ENCODE measurements at regions not wholly inside any gene's neighbourhood (a gene's known extent, or its start where the extent isn't known, plus 50 kb on each side); places are given as distances from the start of the nearest gene placed in this dataset.

- no peak for TF ChIP-seq CAMTA2 (CRISPR knock-in tag; IDR thresholded peaks at IDR 0.05; ENCODE audit: borderline replicate concordance)
- no peak for TF ChIP-seq NFE2L1 (CRISPR knock-in tag; IDR thresholded peaks at IDR 0.05; ENCODE audit: borderline replicate concordance)
- no peak for TF ChIP-seq MAFF (IDR thresholded peaks at IDR 0.05; ENCODE audit: low read depth, low read length)
- no peak for TF ChIP-seq ATF7-NPFF (CRISPR knock-in tag; IDR thresholded peaks at IDR 0.05; ENCODE audit: low read depth)
- no peak for TF ChIP-seq MAF1 (CRISPR knock-in tag; IDR thresholded peaks at IDR 0.05; ENCODE audit: borderline replicate concordance)
- TF ChIP-seq ZXDC (CRISPR knock-in tag; IDR thresholded peaks at IDR 0.05), result no peak
- no peak for TF ChIP-seq ZBTB39 (CRISPR knock-in tag; IDR thresholded peaks at IDR 0.05)
- TF ChIP-seq ZNF776 (CRISPR knock-in tag; IDR thresholded peaks at IDR 0.05), result no peak
- TF ChIP-seq SIX1 (CRISPR knock-in tag; IDR thresholded peaks at IDR 0.05; ENCODE audit: borderline replicate concordance), result 0 out of 2 replicates have a peak, but pooled peaks have one; percentile 16
- TF ChIP-seq TMF1 (CRISPR knock-in tag; IDR thresholded peaks at IDR 0.05; ENCODE audit: low read depth), result peak; percentile 49; the same call in 1 of the 2 replicates
- no peak for TF ChIP-seq ARHGAP35 (CRISPR knock-in tag; IDR thresholded peaks at IDR 0.05; ENCODE audit: borderline replicate concordance)
- no peak for TF ChIP-seq ZNF44 (CRISPR knock-in tag; IDR thresholded peaks at IDR 0.05)
- no peak for TF ChIP-seq ZNF609 (CRISPR knock-in tag; IDR thresholded peaks at IDR 0.05; ENCODE audit: borderline replicate concordance)
- no peak for TF ChIP-seq SATB2 (CRISPR knock-in tag; IDR thresholded peaks at IDR 0.05)
- TF ChIP-seq ZBTB46 (CRISPR knock-in tag; IDR thresholded peaks at IDR 0.05; ENCODE audit: borderline replicate concordance), result no peak
- TF ChIP-seq TERF1 (CRISPR knock-in tag; IDR thresholded peaks at IDR 0.05), result no peak
Observed at GRCh38 chr2:120481446-120482194, 135.7 kb downstream of the INHBB start (continued).
